ENCODE measurements at regions not wholly inside any gene's neighbourhood (a gene's known extent, or its start where the extent isn't known, plus 50 kb on each side); places are given as distances from the start of the nearest gene placed in this dataset.
"Not testable (repeated sequence)": the region's sequence is repeated elsewhere in the genome, so short reads cannot be mapped to it uniquely, and the experiment has no call there.

DNA sequence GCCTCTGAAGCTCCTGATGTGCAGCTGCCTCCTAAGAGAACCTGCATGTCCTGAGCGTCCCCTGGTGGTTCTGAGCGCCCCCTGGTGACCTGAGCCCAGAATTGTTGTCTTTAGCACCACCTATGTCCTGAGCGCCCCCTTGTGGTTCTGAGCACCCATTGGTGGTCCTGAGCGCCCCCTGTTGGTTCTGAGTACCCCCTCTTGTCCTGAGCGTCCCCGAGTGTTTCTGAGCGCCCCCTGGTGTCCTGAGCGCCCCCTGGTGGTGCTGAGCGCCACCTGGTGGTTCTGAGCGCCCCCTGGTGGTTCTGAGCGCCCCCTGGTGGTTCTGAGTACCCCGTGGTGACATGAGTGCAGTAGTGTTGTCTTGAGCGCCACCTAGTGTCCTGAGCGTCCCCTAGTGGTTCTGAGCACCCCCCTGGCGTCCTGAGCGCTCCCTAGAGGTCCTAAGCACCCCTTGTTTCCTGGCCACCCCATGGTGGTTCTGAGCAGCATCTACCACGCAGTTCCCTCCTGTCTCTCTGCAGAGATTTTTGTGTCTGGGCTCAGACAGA is 782.5 kb downstream of the TMEM121 start:
- DNase-seq (ENCODE audit: low read depth in 2 of 2): peak; percentile 85 to 91

DNA sequence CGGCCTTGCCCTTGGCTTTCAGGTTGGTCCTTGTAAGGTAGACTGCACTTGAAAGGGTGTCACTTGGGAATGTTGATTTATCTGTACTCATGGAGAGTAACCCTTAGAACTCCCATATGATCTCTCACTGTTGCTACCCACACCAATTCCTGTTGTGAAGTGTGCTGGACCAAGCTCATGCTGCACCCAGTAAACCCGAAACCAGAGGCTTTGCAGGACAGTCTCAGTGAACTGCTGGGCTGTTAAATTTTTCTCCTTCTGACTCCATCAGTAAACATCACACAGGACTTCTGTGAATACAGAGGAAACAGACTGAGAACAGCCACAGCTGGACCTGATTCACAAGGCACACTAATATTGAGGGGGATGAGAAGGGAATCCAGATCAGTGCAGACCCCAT is 783.0 kb downstream of the TMEM121 start:
- no peak for DNase-seq (ENCODE audit: low read depth in 2 of 2)

DNA sequence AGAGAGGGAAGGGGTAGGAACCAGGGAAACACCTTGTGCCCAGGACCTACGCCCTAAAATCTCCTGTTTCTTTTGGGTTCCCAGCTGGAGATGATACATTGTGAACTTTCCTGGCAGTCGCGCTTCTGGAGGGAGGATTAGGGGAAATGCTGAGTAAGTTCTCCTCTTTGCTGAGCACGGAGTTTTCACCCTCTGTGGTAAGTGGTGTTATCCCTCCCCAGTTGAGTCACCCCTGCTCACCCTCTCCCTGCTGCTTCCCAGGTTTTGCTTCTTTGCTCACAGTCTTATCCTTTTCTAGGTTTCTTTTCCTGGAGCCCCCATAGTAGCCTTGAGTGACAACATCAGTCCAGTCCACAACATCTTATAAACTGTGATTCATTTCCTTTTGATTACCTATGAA is 789.1 kb downstream of the TMEM121 start:
- no peak for DNase-seq (ENCODE audit: low read depth in 2 of 2)

DNA sequence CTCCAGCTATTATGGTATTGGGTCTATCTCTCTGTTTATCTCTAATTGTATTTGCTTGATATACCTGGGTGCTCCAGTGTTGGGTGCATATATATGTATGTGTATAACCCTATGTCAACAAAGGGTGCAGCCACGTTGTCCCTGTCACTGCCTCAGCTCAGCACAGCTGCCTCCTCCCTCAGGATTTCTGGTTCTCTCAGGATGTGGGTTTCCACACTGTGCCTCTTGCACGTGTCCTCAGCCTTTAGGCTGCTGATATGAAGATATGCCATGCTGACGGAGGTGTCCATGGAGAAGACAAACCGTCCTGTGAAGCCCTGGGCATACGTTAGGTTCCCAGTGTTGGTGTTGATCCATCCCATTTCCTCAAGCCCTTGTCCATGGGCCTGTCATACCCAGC is 791.2 kb downstream of the TMEM121 start:
- DNase-seq (ENCODE audit: low read depth in 2 of 2): no peak

DNA sequence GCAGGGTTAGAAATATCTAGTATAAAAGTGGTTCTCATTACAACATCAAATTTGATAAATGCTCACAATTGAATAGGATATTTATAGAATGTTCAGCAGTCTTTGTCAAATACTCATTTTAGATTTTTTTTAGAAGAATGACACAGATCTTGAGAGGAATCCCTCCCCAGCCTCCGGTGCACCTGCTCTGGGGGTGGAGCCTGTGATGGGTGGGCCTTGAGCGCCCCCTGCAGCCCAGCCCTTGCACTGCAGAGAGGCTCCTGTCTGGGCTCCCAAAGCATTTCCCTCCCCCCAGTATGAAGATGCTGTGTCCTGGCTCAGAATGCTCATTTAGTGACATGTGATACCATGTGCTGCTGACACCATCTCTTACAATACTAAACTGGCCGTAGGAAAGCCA is 792.3 kb downstream of the TMEM121 start:
- peak; percentile 33 to 44 for DNase-seq (ENCODE audit: low read depth in 2 of 2)

DNA sequence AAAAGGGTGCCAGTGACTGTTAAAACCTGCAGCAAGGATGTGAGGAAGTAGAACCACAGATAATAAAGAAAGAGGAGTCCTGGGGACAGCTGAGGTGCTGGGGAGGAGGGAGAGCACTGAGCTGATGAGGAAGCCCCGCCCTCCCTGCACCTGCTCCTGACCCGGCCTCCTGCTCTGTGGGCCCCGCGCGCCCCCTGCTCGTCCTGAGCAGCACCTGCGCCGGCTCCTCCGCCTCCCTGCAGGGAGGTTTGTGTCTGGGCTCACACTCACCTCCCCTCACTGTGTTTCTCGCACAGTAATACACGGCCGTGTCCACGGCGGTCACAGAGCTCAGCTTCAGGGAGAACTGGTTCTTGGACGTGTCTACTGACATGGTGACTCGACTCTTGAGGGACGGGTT is 797.6 kb downstream of the TMEM121 start:
- not testable (repeated sequence) for DNase-seq (ENCODE audit: low read depth in 2 of 2)

DNA sequence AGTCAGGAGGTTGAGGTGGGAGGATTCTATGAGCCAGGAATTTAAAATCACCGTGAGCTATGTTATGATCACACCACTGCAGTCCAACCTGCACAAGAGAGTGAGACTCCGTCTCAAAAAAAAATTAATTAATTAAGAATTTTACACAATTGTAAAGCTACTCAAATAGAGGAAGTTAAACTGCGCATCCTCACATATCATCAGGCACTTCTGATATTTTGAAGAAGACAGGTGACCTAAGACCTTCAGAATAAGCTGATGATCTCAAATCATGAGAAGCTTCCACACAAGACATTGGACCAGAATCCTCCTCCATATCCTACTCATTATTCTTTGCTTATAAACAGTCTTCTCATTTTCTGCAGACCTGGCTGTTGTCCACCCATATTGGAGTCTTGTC is 800.9 kb downstream of the TMEM121 start:
- DNase-seq (ENCODE audit: low read depth in 2 of 2): no peak

DNA sequence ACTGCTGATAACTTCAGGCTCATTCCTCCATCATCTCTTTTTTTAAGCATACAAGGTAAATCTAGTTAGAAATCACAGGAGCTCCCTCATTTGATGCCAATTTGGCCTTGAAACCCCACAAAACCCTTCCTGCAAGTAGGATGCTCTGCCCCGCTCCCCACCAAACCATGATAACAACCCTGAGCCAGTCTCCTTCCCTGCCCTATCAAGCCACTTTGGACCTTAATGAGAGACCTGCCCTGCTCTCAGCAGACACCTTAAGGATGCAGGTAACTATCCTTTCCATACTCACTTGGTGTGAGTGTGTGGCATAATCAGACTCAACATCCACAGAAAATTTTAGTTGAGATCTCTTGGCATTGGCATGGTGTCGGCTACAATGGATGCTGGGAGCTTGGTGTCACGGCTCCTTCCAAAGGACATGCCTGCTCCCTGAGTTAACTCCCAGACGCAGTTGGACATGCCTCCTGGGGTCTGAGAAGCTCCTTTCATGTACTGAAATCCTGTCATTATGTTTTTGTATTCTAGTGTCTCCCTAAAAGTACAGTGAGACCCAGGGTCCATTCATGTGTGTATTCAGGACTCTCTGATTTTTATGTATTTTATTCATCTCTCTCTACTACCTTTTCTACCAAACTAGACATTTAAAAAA is 801.4 kb downstream of the TMEM121 start:
- not testable (repeated sequence) for DNase-seq (ENCODE audit: low read depth in 2 of 2)

DNA sequence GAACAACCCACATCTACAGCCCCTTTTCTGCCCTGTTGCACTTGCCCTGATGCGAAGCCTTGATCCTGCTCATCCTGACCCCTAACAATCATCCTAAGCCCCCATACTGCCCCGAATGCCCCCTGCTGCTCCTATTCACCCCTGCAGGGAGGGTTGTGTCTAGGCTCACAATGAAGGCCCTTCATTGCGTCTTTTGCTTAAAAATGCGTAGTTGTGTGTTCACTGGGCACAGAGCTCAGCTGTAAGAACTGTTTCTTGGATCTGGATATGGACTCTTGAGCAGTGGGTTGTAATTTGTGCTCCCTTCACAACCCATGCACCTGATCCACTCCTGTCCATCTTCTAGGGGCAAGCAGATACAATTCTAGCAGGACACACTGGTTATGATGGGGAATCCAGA is 802.9 kb downstream of the TMEM121 start:
- DNase-seq (ENCODE audit: low read depth in 2 of 2): not testable (repeated sequence)

DNA sequence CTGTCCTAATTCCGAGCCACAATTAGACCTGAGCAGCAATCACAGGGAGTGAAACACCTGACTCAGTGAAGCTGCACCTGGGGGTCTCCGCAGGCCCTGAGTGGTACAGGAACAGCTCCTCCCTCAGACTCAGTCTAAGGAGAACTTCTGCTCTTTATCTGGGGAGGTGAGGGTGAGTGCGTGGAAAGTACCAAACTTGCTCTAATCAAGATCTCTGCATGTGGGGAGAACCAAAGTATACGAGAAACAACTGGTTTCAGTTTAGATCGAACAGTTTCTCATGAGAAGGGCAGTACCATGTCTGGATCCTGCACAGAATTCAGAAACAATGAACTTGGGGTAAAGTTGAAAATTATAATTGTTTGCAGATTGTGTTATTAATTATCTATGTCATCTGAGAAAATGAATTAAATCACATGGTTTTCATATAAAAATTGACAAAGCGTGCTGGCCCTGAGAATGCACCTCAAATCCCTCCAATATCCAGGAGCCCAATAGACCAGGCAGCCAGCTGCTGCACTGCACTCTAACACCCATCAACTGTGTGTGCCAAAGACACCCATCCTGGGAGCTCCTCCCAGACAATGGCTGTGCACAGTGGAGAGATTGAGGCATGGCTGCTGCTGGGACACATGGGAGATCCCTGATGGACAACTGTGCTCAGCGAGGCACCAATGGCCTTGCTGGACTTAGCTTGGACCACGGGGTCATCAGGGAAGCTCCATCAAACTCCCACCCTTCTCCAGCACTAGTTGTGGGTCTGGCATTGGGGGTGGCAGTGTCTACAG is 803.8 kb downstream of the TMEM121 start:
- not testable (repeated sequence) for DNase-seq (ENCODE audit: low read depth in 2 of 2)

DNA sequence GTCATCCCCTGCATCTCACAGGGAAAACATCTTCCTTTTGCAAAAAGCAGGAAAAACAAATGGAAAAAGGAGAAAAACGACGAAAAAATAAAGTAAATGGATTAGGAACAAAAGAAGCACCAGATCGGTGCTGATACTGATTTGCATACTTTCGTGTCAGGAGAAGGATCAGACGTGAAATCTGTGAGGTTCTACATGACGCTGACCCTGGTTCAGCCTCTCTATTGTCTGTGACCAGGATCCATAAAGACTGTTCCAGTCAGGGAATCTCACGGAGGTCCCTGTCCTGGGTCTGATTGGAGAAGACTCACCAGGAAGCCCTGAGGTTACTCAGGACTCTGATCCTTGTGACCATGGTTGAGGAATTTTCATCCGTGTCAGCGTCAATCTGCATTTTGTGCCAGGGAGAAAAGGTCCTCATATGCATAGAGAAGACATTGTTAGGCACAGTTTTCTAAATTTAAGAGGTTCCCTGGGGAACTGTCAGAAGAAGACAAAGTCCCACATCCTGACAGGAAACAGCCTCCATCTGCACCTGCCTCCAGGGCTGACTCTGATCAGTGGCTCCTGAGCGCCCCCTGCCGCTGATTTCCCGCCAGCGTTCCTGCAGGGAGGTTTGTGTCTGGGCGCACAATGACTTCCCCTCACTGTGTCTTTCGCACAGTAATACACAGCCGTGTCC is 808.2 kb downstream of the TMEM121 start:
- DNase-seq (ENCODE audit: low read depth in 2 of 2): peak; percentile 63 to 71

DNA sequence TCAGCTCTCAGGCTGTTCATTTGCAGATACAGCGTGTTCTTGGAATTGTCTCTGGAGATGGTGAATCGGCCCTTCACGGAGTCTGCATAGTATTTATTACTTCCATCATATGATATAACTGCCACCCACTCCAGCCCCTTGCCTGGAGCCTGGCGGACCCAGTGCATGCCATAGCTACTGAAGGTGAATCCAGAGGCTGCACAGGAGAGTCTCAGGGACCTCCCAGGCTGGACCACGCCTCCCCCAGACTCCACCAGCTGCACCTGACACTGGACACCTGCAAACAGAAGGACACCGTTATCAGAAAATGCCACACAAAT is 808.7 kb downstream of the TMEM121 start:
- not testable (repeated sequence) for DNase-seq (ENCODE audit: low read depth in 2 of 2)

DNA sequence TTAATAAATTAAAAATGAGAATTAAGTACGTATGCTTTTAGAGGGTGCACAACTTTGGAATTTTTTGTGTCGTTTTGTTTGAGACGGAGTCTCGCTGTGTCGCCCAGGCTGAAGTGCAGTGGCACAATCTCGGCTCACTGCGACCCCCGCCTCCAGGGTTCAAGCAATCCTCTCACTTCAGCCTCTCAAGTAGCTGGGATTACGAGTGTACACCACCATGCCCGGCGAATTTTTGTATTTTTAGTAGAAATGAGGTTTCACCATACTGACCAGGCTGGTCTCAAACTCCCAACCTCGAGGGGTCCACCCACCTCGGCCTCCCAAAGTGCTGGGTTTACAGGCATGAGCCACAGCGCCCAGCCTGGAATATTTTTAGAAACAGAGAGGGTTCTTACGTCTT is 812.4 kb downstream of the TMEM121 start:
- DNase-seq (ENCODE audit: low read depth in 2 of 2): not testable (repeated sequence)

DNA sequence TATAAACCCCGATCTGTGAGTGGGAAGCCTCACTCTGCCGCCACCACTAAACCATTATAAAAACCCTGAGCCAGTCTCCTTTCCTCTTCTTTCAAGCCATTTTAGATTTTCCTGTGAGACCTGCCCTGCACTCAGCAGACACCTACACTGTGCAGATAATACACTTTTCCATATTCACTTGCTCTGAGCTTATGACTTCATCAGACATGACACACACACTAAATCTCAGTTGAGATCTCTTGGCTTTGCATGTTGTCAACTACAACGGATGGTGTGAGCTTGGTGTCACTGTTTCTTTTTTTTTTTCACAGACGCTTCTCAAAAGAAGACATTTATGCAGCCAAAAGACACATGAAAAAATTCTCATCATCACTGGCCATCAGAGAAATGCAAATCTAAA is 814.3 kb downstream of the TMEM121 start:
- not testable (repeated sequence) for DNase-seq (ENCODE audit: low read depth in 2 of 2)

DNA sequence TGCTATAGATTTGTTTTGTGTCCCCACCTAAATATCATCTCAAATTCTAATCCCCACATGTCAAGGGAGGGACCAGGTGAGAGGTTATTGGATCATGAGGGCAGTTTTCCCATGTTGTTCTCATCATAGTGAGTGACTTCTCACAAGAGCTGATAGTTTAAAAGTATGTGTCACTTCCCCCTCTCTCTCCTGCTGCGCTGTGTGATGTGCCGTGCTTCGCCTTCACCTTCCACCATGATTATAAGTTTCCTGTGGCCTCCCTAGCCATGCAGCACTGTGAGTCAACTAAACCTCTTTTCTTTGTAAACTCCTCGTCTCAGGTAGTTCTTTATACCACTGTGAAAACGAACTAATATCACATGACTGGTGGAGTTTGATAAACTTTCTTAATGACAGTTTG is 814.8 kb downstream of the TMEM121 start:
- DNase-seq (ENCODE audit: low read depth in 2 of 2): not testable (repeated sequence)

DNA sequence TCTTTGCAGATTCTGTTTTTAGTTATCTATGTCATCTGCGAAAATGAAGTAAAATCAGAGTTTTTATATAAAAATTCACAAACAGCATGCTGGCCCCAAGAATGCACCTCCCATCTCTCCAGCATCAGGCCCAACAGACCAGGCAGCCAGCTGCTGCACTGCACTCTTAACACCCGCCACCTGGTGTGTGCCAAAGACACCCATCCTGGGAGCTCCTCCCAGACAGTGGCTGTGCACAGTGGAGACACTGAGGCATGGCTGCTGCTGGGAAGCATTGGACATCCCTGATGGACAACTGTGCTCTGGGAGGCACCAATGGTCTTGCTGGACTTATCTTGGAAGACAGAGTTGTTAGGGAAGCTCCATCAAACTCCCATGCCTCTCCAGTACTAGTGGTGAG is 817.2 kb downstream of the TMEM121 start:
- DNase-seq (ENCODE audit: low read depth in 2 of 2): no peak

DNA sequence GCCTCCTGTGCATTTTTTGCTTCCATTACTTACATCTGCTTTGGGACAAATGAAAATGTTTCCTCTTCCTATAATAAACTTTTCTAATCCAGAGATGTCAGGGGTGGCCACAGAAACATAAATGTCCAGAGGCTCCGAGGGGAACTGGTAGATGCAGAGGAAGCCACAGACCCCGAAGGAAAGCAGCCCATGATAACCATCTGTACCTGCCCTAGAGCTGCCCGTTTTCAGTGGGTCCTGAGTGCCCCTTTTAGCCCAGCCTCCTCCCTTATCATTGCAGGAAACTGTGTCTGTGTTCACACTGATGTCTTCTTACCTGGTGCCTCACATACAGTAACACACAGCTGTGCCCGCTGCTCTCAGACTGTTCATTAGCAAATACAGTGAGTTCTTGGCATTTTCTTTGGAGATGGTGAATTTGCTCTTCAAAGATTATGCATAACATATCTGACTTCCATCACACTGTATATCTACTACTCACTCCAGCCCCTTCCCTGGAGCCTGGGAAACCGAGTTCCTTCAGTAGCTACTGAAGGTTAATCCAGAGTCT is 817.8 kb downstream of the TMEM121 start:
- DNase-seq (ENCODE audit: low read depth in 2 of 2): not testable (repeated sequence)

DNA sequence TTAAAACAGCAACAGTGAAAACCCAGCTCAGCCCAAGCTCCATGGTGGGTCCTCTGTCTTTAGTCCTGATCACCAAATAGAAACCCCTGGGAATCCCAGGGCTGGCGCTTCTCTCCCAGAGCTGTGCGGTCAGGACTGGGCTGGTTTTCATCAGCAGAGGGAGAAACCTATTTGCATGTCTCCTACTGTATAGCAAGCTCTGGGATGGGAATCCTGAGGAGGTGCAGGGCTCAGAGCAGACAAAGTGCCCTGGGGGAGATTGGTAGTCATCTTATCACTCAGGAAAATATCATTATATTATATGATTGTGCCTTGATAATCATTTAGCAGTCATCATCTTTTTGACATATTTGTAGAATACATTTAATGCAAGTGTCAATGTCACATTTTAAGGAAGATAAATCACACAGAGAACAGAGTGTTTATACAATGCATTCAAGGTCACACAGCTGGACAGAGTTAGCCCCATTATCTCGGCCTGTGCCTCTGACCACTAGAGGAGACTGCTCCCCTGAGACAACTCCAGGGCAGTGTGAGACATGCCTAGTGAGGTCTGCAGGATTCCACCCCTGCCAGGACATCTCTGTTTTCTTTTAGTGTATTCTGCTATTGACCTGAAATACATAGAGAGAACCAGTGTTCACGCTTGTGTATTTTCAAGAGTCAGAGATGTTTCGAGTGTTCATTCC is 818.6 kb downstream of the TMEM121 start:
- DNase-seq (ENCODE audit: low read depth in 2 of 2): not testable (repeated sequence)

DNA sequence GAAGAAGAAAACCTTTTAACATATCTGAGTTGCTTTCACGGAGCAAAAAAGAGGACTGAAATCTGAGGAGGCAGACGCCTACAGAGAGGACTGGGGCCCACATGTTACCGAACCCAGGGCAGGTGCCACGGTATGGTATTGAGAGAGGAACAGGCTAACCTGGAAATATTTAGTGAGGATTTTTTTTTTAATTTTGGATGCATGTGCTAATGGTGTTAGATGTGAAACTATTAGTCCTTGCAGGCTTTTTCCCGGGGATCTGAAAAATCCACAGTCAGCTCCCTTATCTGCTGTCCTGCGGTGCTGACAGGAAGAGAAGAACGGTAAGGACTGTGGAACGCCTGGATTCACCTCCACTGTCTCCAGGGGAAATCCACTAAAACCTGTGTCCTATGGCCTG is 819.7 kb downstream of the TMEM121 start:
- no peak for DNase-seq (ENCODE audit: low read depth in 2 of 2)

DNA sequence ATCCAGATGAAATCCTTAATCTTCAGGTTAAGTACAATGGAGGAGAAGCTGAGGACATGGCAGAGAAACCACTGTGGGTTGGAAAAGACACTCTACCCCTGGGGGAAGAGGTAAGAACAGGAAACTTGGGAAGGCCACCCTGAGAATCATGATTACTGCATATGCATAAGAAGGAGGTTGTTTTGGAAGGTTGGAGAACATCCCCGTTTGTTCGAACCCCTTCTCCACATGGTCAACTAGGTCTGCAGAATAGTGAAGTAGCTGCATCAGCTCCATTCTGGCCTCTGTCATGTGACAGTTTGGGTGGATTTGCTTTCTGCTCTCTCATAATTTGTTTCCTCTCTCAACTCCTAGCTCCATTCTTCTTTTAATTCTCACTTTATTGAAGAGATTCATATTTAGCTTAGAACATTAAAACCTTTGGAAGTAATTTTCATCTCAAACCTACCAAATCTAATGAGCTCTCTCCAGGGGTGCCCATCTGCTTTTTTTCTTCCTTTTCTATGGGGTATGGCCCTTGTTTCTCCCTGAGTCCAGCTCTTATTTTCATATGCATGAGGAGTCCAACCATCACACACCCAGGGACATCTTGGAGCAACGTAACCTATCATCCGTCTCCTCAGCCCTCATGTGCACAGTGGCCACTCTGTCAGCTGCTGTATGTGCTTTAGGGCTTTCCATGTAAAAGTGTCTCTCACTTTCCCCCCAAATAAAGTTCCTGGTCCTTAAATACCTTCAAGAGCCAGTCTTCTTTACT is 820.3 kb downstream of the TMEM121 start:
- no peak for DNase-seq (ENCODE audit: low read depth in 2 of 2)

DNA sequence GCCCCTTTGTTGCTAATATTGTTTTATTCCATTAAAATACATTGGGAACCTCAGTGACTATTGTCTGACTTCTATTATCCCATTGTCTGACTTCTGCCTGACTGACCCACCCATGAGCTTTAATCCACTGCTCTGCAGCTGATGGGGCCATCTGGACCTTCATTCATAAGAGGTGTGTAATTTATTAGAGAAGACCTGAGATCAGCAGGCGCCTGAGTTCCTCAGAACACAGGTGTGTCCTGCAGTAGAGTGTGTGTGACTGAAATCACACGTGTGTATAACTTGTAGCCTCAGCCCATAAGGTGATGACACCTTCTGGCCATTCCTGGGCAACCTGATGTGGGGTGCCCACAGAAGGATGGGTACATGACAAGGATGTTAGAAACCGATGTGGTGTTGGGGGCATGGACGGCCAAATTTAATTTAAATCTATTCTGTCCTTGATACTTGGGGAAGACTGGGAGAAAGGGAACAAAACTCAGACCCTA is 821.0 kb downstream of the TMEM121 start:
- no peak for DNase-seq (ENCODE audit: low read depth in 2 of 2)
